HG03457 (cell line): ENCODE measurements at regions not wholly inside any gene's neighbourhood (a gene's known extent, or its start where the extent isn't known, plus 50 kb on each side); places are given as distances from the start of the nearest gene placed in this dataset.

Source experiments
- ATAC-seq: cut with Tn5 transposase; IDR thresholded peaks from one replicate; pipeline ENCODE4 v1.9.1; 2021; ENCODE audit warnings: moderate number of reproducible peaks; ENCODE audit not compliant: unreplicated experiment

DNA sequence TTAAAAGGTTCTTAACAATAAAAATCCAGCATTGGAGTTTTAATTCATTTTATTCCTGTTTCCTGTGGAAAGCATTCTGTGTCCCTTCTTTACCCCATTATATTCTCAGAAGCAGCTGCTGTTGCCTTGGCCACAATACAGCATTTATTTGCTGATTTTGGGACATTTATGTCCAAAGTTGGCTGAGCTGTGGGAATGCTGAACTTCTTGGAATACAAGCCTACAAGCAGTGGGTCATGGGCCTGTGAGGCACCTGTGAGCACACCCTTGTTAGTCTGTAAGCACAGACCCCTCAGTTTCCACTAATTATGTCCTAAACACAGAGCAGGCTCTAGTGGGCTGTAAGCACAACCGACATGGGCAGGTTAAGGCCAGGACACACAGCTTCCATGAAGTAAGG lies 122.2 kb upstream of the IGF1 start:
- ATAC-seq = no peak

DNA sequence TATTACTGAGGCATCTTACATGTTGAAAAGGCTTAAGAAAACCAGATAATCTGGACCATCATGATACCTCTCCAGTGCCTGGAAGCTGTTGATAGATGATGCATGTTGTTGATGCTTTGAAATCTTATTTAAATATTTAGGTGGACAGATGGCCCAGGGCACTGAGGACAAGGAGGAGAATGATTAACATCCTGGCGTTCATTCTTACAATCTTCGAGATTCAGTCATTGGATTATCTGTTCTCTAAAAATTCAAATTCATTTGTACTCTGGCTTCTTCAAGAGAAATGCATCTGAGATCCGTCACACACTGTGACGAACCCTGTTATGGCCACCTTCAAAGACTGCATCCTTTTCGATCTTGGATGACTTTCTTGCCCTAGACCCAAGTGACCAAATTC lies 121.3 kb upstream of the IGF1 start:
- no peak for ATAC-seq

DNA sequence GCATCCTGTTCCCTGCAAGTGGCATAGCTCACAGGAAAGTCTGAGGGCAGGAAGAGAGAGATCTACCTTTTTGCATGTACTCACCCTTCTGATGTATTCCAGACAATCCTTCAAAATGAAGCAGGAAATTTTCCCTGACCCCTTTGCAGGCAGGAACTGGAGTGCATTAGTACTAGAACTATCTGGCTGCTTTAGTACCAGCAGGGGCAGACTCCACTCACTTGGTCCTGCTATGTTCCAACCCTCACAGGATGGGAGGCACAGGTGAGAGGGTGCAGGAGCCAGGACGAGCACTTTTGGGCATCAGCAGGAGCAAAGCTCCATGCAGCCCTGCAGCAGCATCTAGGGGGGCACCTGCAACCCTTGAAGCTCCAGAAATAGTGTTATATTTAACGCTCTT lies 116.3 kb upstream of the IGF1 start:
- no peak for ATAC-seq

DNA sequence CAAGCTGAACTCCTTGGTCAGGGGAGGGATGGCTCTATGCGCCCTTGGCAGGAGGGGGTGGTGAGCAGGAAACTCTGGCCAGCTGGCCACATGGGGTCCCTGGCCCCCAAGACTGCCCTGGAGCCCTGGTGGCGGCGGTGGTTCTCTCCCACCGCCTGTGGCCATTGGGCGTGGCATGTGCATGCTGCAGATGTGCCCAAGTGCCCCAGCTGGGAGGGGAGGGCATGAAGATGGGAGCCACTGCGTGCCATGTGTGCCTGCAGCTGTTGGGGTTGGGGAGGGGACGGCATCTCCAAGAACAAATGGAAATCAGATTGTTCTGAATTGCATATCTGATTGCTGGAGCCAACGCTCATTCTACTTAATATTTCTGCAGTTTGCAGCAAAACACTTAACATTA lies 115.7 kb upstream of the IGF1 start:
- ATAC-seq = no peak

DNA sequence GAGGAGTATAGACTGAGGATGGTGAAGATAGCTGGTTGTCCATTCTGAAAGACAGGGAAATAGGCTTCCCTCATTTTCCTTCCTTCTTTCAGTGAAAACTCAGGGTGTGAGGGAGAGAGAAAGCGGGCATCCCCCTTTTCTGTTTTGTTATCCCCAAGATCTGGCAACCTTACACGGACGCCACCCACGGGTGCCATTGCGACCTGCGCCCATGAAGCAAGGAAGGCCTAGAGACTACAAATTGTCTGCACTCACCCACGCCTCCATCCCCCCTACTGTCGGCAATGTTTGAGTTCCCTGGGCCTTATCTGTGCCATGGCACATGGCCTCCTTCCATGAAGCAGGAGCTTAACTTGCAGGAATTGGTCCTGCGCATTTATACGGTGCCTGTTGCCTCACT lies 115.0 kb upstream of the IGF1 start:
- ATAC-seq = no peak

DNA sequence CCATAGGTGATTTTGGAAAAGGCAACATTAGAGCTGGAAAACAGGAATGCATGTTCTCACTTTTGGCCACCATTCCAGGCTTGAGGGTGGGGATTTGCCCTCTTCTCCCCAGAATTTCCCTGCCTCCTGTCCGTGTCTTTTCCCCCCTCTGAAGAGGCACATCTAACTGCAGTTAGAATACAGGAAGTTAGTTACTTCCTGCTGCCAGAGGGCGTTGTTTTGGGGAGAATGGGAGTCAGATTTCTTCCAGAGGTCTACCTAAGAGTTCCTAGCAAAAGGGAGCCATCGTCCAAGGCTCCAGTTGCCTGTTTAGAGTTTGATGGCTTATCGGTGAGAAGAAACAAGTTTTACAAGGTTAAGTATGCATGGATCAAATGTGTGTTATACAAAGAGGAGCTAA lies 112.8 kb upstream of the IGF1 start:
- ATAC-seq = no peak

DNA sequence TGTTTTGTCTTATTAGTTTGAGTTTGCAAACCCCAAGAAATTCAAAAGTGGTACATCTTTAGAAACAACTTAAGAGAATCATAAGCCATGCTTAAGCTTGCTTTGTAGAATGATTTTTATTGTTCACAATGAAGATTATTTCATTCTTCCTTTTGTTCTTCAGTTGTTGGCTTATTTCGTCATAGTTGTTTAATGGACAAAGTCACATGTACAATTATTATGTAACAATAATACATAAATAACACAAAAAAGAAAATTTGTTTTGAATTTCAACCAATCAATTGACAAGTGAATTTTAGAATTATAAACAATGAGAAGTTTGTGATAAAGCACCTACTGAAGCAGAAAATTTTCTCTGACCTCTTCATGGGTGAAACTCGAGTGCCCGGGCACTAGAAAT lies 111.8 kb upstream of the IGF1 start:
- no peak for ATAC-seq

DNA sequence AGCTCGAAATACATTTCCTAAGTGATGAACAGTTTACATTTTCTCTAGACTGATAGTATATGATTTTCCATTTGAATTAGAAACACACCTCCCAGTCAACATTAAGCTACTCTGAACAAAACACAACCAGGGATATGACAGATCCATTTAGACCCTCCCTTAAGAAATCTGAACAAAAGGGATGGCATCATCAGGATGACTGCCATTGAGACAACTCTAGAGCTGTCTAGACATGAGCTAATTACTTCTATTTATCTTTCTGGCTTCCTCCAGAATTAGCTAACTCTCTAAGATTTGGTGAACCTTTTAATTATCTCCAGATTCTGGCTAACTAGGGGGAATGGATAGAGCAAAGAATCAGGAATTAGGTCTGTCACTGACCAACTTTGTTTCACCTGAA lies 92.9 kb upstream of the IGF1 start:
- no peak for ATAC-seq

DNA sequence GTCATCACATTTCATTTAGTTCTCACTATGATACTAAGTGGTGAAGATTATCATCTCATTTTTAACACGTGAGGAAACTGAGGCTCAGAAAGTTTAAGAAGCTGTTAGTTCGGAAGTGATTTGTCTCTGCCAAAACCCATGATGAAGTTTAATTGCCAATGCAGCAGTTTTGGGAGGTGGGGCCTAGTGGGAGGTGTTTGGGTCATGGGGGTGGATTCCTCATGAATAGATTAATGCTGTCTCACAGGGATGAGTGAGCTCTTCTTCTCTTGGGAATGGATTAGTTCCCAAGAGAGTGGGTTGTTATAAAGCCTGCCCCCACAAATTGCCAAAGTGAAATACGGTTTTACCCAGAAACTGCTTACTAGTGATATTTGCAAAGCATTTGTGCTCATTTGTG lies 91.5 kb upstream of the IGF1 start:
- ATAC-seq = no peak

DNA sequence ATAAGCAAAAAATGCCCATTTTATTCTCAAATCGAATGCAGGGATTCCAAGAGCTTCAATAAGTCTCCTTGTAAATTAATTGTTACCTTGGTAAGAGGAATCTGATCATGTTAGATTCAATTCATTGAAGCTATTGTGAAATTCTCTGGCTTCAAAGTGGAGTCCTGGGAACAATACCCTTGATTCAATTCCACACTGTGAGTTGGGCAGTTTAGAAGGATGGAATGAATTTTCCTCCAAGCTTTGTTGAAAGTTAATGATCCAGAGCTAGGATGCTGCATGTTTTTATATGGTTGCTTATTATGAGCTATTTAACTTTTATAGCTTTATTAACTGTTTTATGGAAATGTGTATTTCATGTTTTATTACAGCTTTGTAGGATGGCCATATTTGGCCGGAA lies 89.9 kb upstream of the IGF1 start:
- ATAC-seq = no peak

DNA sequence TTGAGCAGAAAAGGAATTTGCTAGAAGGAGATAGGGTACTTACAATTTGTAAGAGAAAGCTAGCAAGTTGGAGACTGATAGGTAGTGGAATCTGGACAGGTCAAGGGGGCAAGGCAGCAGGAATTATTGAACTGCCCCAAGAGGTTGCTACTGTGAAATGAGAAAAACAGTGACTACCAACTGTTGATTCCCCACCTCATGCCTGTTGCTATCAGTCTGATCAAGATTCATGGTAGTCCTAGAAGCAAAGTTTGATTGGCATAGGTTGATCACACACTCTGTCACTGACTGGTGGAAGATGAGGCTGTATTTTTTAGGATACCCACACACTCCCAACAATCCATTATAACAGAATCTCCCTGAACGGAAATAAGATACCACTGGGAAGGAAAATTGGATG lies 89.4 kb upstream of the IGF1 start:
- ATAC-seq = no peak

DNA sequence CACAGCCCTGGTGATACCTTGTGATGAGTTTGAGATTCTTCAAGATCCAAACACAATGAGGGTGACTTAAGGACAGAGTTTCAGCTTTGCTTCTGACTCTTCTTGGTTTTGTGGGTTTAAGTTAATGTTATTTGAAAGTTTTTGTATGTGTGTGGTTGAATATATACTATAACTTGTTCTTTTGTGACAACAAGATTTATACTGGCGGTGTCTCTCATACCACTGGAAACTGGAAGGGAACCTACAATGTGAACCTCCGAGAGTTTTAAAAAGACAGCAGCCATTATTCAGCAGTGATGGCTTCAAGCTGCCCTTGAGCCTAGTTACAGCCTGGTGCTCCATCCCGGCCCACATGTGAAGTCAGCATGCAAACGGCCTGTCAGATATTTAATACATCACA lies 87.9 kb upstream of the IGF1 start:
- ATAC-seq = no peak

DNA sequence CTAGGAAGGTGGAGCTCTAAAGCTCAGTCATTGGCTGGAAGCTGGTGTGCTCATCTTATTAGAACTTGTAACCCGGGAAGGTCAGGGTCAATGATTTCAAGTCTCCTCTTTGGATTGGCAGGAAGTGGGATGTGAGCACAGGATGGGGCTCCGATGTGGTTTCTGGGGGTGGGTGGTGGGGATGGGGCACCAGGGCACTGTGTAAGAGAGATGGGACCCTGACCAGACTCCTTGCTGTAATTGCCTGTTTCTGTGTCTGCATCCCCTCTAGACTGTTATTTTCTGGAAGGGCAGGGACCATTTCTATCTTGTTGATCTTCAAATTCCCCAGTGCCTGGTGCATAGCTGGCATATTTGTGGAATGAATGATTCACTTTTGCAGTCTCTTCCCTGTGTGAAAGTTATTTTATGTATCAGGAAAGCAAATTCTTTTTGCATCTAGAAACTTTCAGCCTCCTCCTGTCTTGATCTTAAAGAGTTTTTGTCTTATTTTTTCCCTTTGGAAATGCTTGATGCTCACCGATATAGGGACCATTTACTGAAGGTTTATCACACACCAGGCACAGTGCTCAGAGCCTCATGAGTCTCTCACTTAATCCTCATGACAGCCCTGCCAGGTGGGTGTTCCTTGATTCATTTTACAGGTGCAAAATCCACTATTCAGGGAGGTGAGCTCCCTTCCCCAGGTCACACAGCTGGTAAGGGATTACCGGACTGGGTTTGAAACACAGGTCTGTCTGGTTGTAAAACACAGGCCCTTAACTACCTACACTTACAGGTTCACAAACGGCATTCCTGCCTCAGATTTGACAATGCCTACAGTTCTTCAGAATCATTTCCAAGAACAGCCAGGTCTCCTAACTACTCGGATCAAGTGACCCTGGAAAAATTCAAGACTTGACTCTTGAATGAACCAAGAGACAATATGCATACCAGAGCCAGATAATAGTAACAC lies 86.9 kb upstream of the IGF1 start:
- ATAC-seq = no peak

DNA sequence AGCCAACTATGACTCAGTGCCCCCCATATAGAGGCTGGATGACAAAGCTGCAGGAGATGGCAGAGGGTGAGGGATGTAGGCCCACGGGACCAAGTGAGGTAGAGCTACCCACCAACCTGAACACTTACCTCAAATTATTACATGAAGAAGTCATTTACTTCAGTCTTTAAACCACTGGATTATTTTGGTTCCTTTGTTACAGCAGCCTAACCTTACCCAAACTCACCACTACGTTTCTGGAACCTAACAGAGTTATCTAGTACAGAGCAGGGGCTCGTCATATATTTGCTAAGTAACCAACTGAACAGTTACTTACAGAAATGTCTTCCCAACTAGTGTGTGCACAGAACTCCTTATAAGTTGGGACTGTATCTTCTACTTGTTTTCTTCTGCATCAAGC lies 85.2 kb upstream of the IGF1 start:
- no peak for ATAC-seq

DNA sequence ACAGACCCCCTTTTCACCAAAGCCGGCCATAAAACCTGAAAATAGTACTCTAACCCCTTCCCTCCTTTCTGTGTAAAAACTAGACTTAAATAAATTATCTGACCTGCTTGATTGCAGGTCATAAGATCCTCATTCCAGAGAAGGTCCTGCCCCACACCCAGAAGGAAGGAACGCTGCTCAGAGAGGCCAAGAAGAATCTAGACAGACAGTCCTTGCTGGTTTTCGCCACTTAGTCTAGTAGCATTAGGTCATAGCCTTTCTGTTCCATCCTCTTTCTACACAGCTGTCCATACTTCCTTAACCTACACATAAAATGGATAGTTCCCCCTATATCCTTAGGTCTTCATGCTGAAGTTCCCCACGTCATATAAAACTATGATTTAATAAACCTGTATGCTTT lies 83.7 kb upstream of the IGF1 start:
- no peak for ATAC-seq

DNA sequence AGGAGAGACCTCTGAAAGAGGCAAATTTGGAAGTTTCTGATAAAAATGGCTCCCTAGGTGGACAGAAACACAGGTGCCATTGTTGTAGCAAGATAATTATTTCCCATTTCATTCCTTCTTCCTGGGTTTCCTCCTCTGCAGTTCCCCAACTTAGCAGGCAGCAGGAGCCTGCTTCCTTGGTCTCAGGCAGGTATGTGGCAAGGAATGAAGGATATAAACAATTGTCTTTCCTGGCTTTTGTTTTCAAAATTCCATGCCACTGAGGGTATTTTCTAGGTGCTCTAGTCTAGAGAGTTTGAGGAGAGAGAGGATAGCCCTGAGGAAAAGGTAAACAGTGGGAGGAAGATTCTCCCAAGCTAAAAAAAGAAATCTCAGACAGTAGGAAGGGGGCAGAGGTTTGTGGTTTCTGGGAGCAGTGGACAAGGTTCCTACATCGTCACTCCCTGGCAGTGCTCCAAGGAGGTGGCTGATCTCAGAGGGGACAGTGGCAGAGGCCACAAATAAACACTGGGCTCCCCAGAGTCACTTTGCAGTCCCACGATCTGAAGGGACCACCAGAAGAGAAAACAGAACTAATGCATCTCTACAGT lies 82.6 kb upstream of the IGF1 start:
- no peak for ATAC-seq

DNA sequence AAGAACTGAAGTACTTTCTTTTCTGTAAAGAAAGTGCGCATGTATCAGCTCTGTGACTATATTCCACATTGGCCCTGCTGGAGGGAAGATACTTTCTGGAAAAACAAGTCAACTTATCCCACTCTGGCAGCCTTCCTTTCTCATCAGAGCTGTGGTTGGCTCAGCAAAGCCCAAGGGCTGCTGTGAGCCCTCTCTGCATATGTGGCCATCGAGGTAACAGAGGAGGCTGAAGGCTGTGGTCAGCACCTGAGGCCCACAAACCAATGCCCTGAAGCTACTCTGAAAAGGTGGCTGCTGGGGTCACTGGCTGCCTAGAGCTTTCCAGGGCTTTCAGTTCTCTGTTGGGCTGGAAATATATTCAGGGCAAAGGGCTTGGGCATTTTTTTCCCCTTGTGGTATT lies 70.8 kb upstream of the IGF1 start:
- ATAC-seq = no peak

DNA sequence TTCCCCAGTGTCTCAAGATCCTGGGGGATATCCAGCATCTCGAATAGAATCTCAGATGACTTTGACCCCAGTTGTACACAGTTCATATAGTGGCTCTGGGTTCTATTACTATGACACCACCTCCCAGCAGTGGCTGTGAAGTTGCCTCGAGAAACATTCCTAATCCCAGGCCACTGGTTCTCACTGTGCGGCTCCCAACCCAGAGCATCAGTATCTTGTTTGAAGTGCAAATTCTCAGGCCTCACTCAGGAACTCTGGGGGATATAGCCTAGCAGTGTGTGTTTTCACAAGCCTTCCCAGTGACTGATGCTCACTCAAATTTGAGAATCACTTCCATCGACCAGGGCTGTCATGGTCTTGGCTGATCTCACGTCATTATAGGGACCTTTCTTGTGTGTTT lies 69.3 kb upstream of the IGF1 start:
- no peak for ATAC-seq

DNA sequence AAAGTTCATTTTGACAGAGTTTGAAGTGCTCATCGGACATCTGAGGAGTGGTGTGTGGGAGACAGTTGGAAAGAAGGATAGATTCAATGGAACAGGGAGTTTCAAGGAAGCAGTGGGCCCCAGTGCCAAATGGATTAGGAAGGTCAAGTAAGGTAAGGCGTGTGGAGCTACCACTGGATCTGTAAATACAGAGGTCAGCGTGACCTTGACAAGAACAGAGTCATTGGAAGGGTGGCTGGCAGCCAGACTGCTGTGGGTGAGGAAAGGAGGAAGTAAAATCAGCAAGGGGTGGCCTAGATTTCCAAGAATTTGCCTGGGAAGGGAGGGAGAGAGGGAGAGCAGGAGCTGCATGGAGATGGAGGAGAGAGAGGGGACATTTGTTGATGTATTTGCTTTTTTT lies 68.2 kb upstream of the IGF1 start:
- ATAC-seq = no peak

DNA sequence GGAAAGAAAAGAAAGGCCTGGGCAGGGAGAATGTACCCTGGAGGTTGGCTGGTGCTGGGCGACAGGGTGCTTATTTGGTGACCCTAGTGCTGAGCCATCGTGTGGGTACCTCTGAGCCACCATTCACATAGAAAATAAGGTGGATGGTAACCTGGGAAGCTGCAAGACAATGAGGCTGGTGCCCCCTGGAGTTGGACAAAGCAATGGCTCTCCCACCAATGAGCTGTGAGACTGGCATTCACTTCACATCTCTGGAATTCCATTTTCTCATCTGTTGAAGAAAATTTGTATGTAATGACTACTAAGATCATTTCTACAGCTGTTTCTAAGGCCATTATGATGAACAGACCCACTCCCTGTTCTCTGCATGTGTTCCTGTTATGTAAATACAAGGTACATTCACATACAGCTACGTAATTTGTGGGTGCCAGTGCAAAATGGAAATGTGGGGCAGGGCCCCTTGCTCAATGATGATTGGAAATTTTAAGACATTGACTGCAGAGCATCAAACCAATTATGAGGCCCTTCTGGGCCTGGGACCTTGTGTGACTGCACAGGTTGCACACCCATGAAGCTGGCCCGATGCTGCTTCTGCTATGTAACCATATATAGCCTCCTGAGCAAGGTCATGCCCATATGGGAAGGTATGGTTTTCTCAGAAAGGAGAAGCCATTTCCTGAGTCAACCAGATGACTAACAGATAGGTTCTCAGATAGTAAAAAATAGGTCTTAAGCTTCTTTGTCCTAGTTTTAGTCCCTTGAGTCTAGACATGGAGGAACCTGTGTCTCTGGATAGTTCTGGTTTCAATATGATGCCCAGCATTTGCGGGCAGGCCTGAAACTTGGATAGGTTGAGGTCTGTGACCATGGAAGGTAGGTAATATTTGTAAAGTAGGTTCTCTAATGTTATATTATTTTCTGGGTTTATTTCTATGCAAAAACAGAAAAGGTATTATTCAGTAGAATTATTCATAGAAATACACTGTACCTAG lies 63.4 kb upstream of the IGF1 start:
- ATAC-seq = no peak

DNA sequence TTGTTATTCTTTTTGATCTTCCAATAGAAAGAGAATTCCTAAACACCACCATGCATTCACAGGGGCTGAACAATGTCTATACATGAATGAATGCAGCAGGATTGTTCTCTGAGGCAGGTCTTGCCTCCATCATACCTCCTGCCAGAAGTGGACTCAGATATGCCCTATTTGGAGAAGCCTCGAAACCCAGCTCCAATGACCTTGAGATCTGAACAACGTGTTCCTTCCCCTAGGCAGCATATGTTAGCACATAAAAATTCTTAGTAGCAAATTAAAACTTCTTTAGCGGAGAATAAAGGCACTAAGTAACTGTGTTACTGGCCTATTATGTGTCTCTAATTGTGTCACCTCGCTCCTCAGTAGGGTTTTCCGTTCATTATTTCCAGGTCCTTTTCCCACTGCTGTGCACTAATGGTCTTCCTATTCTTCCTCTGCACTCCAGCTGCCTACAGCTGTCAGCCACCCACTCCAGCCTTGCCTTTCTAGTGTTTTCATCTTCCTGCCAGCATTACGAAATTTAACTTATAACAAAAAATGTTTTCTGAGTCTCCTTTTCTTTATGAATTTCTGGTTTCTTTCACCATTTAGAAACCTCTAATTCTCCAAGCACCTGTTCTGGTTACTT lies 62.6 kb upstream of the IGF1 start:
- ATAC-seq = no peak
